ENCODE measurements at regions not wholly inside any gene's neighbourhood (a gene's known extent, or its start where the extent isn't known, plus 50 kb on each side); places are given as distances from the start of the nearest gene placed in this dataset.
"Not testable (repeated sequence)": the region's sequence is repeated elsewhere in the genome, so short reads cannot be mapped to it uniquely, and the experiment has no call there.

GRCh38 chr18:39149211-39149806 lies 1583.7 kb upstream of the CELF4 start:
- DNase-seq (ENCODE audit: low read depth in 1 of 2, low spot score in 1 of 2) = no peak

DNA sequence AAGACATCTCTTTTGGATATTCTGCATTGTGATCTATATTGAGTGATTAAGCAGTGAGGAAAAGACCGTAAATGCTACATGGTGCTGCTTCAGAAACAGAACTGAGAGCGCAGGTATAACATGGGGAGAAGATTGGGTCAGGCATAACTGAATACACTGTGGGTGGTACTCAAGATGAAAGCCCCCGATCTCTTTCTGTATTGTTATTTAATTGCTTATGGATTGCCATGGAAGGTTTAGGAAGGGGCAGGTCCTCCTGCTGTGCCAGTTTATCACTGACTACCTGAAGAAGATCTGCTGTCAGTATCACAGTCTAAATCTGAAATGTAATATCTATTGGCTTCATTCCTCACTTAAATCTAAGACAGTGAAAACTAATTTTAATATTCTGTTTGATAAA lies 1568.7 kb upstream of the CELF4 start:
- no peak for DNase-seq (ENCODE audit: low read depth in 1 of 2, low spot score in 1 of 2)

DNA sequence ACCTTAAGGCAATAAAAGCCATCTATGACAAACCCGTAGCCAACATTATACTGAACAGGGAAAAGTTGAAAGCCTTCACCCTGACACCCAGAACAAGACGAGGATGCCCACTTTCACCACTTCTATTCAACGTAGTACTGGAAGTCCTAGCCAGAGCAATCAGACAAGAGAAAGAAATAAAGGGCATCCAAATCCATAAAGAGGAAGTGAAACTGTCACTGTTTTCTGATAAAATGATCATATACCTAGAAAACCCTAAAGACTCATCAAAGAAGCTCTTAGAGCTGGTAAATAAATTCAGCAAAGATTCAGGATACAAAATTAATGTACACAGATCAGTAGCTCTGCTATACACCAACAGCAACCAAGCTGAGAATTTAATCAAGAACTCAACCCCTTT lies 1561.9 kb upstream of the CELF4 start:
- not testable (repeated sequence) for DNase-seq (ENCODE audit: low read depth in 1 of 2, low spot score in 1 of 2)

- no peak for DNase-seq (ENCODE audit: low read depth in 1 of 2, low spot score in 1 of 2)
These were observed 1548.2 kb upstream of the CELF4 start for GRCh38 chr18:39113790-39114189.

- no peak for DNase-seq (ENCODE audit: low read depth in 1 of 2, low spot score in 1 of 2)
These were observed 1539.5 kb upstream of the CELF4 start for GRCh38 chr18:39105104-39105503.

DNA sequence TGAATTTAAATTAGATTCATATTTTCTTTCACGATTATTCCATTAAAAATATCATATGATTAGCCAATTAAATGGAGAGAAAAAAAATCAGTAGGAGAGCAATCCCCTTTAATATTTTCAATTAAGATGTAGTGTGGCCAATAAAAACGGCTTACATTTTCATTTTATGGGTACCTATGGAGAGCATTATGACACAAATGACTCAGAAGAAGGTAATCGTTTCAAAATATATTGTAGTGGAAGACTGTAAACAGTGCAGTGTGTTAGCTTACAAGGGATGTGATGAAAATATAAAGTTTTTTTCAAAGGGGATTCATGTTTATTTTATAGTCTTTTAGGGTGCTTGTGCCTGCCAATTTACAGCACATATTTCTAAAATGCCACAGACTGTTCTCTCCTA lies 1507.4 kb upstream of the CELF4 start:
- DNase-seq (ENCODE audit: low read depth in 1 of 2, low spot score in 1 of 2) = no peak

DNA sequence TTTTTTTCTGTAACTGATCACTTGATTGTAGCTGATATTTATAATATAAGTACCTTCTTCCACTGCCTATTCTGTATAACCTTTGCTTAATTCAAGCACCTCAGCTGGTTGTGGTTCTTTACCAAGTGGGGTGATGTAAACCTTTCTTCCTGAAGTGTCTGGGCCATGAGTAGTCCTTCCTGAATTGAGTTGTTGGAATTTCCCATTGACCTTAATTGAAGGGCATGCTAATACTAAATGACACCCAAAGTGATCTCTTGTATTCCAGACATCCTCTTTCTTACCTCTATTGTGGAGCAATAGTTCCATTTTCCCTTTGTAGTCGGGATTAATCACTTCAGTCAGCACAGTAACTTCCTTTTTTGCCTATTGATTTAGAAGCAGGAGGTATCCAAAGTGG lies 1496.8 kb upstream of the CELF4 start:
- DNase-seq (ENCODE audit: low read depth in 1 of 2, low spot score in 1 of 2) = no peak

DNA sequence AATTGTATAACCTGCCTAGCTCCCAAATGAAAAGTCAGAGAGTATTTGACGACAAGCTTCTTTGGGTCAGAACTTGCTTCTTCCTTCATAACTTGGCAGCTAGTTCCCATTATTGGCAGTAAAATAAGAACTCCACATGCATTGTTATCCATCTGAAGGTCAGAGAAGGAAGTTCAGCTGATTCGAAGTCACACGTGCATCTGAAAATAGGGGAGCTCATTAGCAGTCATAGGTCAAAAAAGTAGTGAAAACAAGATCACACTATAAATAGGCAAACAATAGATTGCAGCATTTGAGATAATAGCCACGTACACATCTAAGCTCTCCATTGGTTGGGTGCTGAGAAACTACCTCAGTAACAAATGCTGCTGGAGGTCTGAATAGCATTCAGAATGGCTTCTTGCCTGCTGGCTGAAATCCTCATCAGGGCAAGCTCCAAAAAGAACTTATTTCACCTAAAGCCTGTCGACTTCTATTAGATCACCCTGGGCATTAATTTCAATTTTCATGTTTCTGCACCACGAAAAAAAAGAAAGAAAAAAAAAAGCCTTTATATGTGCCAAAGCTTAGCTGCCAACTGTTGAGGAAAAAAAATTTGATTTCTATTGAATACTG lies 1492.9 kb upstream of the CELF4 start:
- DNase-seq (ENCODE audit: low read depth in 1 of 2, low spot score in 1 of 2) = no peak

DNA sequence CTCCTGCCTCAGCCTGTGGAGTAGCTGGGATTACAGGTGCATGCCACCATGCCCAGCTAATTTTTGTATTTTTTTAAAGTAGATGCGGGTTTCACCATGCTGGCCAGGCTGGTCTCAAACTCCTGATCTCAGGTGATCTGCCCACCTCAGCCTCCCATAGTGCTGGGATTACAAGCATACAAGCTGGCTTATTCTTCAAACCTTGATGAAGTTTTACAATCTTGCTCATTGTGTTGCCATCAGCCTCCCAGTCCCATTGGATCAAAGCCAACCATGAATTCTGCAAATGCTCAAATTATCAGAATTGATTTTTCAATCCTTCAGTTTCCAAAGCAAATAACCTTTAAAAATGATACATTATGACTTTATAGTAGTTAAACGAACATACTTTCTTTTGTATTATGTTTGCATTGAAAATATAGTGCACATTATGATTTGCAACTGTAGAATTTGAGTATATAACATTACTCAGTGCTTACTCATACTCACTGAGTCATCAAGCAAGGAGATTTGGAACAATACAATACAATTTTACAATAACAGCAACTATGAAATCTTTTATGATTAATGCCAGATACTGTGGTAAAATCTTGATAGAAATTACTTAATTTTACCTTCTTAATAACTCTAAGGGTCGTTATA lies 1491.9 kb upstream of the CELF4 start:
- DNase-seq (ENCODE audit: low read depth in 1 of 2, low spot score in 1 of 2) = no peak

DNA sequence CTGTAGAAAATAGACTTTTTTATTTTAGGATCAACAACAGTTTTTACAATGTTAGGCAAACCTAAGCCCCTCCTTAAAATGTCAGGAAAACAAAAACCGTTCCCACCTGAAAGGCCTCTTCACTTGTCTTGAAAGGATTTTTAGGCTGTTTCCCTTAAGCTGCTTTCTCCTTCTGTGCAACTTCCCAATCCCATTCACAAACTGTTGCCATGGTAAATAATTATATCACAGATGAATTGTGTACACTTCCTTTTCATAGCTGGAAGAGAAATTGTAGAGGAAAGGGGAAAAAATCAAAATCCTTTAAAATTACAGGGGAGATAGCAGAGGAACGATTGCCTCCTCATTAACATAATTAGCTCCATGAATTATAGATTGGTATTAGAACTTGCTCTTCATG lies 1488.0 kb upstream of the CELF4 start:
- DNase-seq (ENCODE audit: low read depth in 1 of 2, low spot score in 1 of 2) = no peak

DNA sequence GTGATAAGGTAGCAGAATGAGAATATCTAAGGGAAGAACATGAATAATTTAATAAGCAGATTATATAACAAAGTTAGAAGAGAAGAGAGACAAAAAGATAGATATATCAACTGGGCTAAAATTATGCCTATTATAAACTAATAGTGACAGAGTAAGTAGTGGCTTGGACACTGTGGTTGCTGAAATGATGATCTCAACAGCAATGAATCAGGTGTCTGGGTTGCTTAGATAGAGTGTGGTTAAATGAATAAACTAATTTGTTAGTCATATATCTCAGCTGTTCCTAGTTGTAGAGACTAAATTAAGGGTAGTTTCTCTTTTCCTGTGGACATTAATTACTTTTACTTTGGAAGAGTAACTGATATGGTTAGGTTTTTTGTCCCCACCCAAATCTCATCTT lies 1485.4 kb upstream of the CELF4 start:
- no peak for DNase-seq (ENCODE audit: low read depth in 1 of 2, low spot score in 1 of 2)

- DNase-seq (ENCODE audit: low read depth in 1 of 2, low spot score in 1 of 2) = no peak
These were observed 1474.2 kb upstream of the CELF4 start for GRCh38 chr18:39039813-39040212.

GRCh38 chr18:39037925-39038324 lies 1472.3 kb upstream of the CELF4 start:
- no peak for DNase-seq (ENCODE audit: low read depth in 1 of 2, low spot score in 1 of 2)

GRCh38 chr18:39033312-39033711 lies 1467.7 kb upstream of the CELF4 start:
- no peak for DNase-seq (ENCODE audit: low read depth in 1 of 2, low spot score in 1 of 2)

GRCh38 chr18:39031647-39032046 lies 1466.0 kb upstream of the CELF4 start:
- DNase-seq (ENCODE audit: low read depth in 1 of 2, low spot score in 1 of 2) = no peak

GRCh38 chr18:39030124-39030655 lies 1464.6 kb upstream of the CELF4 start:
- DNase-seq (ENCODE audit: low read depth in 1 of 2, low spot score in 1 of 2) = no peak

GRCh38 chr18:39025531-39025930 lies 1459.9 kb upstream of the CELF4 start:
- DNase-seq (ENCODE audit: low read depth in 1 of 2, low spot score in 1 of 2) = no peak

DNA sequence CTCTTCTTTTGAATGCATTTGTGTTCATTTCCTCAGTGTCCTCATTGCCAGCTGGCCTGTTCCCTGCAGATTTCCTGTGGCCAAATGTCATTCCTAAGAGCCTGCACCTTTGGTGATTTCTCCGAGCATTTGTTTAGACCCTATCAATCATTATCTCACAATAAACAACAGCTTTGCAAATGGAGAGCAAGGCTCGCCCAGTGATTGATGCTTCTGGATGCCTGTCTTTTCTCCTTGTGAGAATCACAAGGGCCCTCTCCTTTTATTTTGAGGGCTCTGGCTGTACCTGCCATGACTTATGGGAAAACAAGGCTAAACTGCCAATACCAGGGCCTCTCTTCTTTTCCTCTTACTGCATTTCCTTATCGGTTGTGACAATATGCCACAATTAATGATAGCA lies 1454.4 kb upstream of the CELF4 start:
- no peak for DNase-seq (ENCODE audit: low read depth in 1 of 2, low spot score in 1 of 2)

- no peak for DNase-seq (ENCODE audit: low read depth in 1 of 2, low spot score in 1 of 2)
These were observed 1441.7 kb upstream of the CELF4 start for GRCh38 chr18:39007031-39007902.

DNA sequence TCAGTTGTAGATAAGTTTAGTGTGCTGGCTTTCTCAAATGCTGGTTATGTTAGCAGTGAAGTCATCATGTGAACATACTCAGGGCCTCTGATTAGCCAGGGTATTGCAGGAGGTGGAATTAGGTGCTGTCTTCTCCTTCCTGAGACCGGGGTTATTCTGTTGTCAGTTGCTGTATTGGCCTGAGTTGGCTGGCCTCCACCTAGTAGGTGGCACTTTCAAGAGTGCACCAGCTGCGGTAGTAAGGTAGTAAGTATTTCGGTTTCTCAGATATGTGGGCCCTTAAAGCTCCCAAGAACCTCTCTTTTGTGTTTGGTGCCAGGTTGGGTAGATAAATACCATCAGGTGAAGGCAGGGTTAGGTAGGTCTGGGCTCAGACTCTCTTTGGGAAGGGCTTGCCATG lies 1430.5 kb upstream of the CELF4 start:
- no peak for DNase-seq (ENCODE audit: low read depth in 1 of 2, low spot score in 1 of 2)

- DNase-seq (ENCODE audit: low read depth in 1 of 2, low spot score in 1 of 2) = no peak
These were observed 1427.7 kb upstream of the CELF4 start for GRCh38 chr18:38993342-38993741.

GRCh38 chr18:38984968-38985367 lies 1419.4 kb upstream of the CELF4 start:
- no peak for DNase-seq (ENCODE audit: low read depth in 1 of 2, low spot score in 1 of 2)

All from stimulated activated CD4-positive, alpha-beta T cell treated with anti-CD3 and anti-CD28 coated beads, Interleukin-15, amount 100 ng/mL, for 1 hour (primary cell).